ENCODE measurements at regions not wholly inside any gene's neighbourhood (a gene's known extent, or its start where the extent isn't known, plus 50 kb on each side); places are given as distances from the start of the nearest gene placed in this dataset.

DNA sequence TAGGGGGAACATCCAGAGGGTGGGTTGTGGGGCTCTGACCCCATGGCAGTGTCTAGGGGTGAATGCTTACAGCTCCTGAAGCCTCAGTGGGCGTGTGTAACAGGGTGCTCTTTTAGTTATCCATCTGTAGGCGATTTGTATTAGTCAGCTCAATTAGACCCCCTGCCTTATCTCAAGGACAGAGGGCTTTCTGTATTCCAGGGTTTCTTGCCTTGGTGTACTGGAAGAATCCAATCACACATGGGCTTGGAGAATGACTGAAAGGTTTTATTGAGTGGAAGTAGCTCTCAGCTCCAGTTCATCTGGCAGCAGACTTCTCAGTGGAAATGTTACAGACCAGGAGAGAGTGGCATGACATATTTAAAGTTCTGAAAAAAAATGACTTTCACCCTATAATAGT lies 334.0 kb upstream of the GCFC2 start:
- Histone ChIP-seq H3K4me1 (no peaks in the 10 kb centered on the region), H3K27ac (no peak overlapping the region), H3K9me3 (no peaks in the 10 kb centered on the region), H3K27me3 (no peaks in the 10 kb centered on the region), H3K4me3 (no peak overlapping the region), H3K36me3 (no peaks in the 10 kb centered on the region)
- intact Hi-C loops (cut with DNase I): no loop called here
- DNase-seq (ENCODE audit: low spot score in 2 of 2): no peak
- TF ChIP-seq, protein P1, sequence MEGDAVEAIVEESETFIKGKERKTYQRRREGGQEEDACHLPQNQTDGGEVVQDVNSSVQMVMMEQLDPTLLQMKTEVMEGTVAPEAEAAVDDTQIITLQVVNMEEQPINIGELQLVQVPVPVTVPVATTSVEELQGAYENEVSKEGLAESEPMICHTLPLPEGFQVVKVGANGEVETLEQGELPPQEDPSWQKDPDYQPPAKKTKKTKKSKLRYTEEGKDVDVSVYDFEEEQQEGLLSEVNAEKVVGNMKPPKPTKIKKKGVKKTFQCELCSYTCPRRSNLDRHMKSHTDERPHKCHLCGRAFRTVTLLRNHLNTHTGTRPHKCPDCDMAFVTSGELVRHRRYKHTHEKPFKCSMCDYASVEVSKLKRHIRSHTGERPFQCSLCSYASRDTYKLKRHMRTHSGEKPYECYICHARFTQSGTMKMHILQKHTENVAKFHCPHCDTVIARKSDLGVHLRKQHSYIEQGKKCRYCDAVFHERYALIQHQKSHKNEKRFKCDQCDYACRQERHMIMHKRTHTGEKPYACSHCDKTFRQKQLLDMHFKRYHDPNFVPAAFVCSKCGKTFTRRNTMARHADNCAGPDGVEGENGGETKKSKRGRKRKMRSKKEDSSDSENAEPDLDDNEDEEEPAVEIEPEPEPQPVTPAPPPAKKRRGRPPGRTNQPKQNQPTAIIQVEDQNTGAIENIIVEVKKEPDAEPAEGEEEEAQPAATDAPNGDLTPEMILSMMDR (IDR thresholded peaks at IDR 0.05): no peak

DNA sequence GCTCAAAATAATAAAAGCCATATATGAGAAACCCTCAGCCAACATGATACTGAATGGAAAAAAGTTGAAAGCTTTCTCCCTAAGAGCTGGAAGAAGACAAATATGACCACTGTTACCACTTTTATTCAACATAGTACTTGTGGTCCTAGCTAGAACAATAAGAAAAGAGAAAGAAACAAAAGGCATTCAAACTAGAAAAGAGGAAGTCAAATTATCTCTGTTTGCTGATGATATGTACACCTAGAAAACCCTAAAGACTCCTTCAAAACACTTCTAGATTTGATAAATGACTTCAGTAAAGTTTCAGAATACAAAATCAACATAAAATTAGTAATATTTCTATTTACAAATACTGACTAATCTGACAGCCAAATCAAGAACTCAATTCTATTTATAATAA lies 328.8 kb upstream of the GCFC2 start:
- Histone ChIP-seq H3K4me3 (no peak overlapping the region), H3K27ac (no peak overlapping the region), H3K9me3 (no peaks in the 10 kb centered on the region), H3K36me3 (no peaks in the 10 kb centered on the region), H3K4me1 (no peaks in the 10 kb centered on the region), H3K27me3 (no peaks in the 10 kb centered on the region)
- TF ChIP-seq, protein P1 (IDR thresholded peaks at IDR 0.05): no peak
- intact Hi-C loops (cut with DNase I): no loop called here
- DNase-seq (ENCODE audit: low spot score in 2 of 2): no peak

DNA sequence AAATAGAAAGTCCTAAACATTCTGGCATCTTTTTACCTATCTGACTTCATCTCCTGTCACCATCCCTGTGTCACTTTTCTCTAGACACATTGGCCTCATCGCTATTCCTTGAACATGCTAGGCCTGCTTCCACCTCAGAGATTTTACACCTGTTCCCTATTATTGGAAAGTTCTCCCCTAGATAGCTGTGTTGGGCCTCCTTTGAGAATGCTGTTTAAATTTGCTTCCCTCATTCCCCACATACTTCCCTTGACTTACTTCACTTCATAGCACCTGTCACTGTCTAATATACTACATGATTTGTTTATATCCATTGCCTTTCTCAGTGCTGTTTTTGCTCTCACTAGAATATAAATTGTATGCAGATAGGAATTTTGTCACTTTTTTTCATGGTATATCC lies 317.0 kb upstream of the GCFC2 start:
- H3K9me3 ChIP-seq: no peaks in the 10 kb centered on the region
- no peaks in the 10 kb centered on the region for H3K36me3 ChIP-seq
- no peaks in the 10 kb centered on the region for H3K4me1 ChIP-seq
- H3K4me3 ChIP-seq: no peak overlapping the region
- TF ChIP-seq, protein P1 (IDR thresholded peaks at IDR 0.05): no peak
- H3K27me3 ChIP-seq: no peaks in the 10 kb centered on the region
- no peak for DNase-seq (ENCODE audit: low spot score in 2 of 2)
- intact Hi-C loops (cut with DNase I): no loop called here
- H3K27ac ChIP-seq: no peak overlapping the region

DNA sequence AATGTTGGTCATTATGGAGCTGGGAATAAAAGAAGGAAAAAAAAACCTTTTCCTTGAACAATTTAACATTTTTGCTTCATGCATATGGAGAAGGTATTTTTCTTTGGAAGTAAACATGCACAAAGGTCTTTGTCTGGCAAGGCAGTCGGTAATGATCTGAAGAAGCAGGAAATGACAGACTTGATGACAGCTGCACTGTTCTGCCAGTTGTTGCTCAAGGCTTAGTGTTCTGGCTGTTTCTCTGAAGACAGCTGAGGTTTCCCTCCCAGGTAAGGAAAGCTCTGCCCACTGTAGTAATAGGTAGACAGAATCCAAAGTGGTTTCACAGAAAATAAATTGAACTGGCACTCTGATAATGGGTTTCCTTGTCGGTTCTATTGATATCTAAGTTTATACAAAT lies 308.4 kb upstream of the GCFC2 start:
- Histone ChIP-seq H3K27ac (no peak overlapping the region), H3K9me3 (no peaks in the 10 kb centered on the region), H3K4me3 (no peak overlapping the region), H3K36me3 (no peaks in the 10 kb centered on the region), H3K27me3 (no peaks in the 10 kb centered on the region), H3K4me1 (no peaks in the 10 kb centered on the region)
- TF ChIP-seq, protein P1 (IDR thresholded peaks at IDR 0.05): no peak
- DNase-seq (ENCODE audit: low spot score in 2 of 2): no peak
- intact Hi-C loops (cut with DNase I): no loop called here

DNA sequence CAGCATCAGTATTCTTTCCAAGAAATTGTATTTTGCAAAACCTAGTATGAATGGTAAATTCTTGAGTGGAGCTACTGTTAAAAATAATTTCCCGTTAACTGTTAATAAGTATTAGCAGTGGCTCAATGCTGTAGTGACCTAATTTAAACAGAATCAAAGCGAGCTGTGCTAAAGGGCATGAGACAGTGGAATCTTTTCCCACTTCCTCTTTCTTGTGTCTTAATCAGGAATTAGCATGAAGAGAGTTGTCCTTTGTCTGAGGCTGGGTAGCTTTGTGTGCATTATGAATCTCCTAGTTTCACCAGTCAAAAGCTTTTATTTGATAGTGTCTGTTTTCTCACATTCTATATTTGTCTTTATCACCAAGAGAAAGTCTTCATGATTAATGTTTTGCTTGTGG lies 298.8 kb upstream of the GCFC2 start:
- intact Hi-C loops (cut with DNase I): no loop called here

More for the DNA sequence above, 298.8 kb upstream of the GCFC2 start:
- Histone ChIP-seq H3K27ac (no peak overlapping the region), H3K9me3 (no peaks in the 10 kb centered on the region), H3K36me3 (no peaks in the 10 kb centered on the region), H3K4me1 (no peaks in the 10 kb centered on the region), H3K27me3 (no peaks in the 10 kb centered on the region), H3K4me3 (no peak overlapping the region)
- DNase-seq (ENCODE audit: low spot score in 2 of 2): no peak
- TF ChIP-seq, protein P1 (IDR thresholded peaks at IDR 0.05): no peak

Measured in ascending aorta (tissue), 2 donors.